ENCODE measurements at regions not wholly inside any gene's neighbourhood (a gene's known extent, or its start where the extent isn't known, plus 50 kb on each side); places are given as distances from the start of the nearest gene placed in this dataset.

DNA sequence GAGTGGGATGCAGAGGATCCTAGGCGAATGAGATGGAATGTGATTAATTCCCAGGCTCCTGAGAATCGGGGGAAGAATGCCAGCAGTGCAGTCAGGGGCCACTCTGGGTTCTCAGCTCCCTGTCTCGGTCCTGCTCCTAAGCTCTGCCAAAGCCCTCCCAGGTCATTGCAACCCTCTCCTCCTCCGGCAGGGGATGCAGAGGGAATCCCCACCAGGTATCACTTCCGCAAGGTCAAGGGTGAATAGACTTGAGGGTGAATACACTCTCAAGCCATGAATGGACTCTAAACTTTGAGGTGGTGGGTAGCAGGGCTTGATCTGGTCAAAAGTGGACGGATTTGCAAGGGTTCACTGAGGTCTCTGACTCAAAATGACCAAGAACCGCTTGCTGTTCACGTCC, 139.3 kb upstream of the MXRA5 start:
- Histone ChIP-seq H4K20me1 (replicated peaks; ENCODE audit: control insufficient read depth, extremely low read depth, insufficient read depth, low read length) (no peaks in the 10 kb centered on the region), H3K4me1 (ENCODE audit: control insufficient read depth, extremely low read depth, insufficient read depth, low read length) (no peaks in the 10 kb centered on the region), H3K4me3 (replicated peaks in 1 of 3; ENCODE audit: insufficient read depth in 1 of 3, low read depth in 1 of 3, low read length in 3 of 3) (no peak overlapping the region), H2AFZ (ENCODE audit: low read depth, low read length) (no peak overlapping the region), H3K27me3 (ENCODE audit: control insufficient read depth in 2 of 2, insufficient read depth in 2 of 2, low read length in 2 of 2) (no peaks in the 10 kb centered on the region), H3K79me2 (ENCODE audit: control insufficient read depth, insufficient read depth, low read length) (no peaks in the 10 kb centered on the region), H3K36me3 (ENCODE audit: control insufficient read depth in 2 of 2, extremely low read depth in 1 of 2, insufficient read depth in 2 of 2, low read length in 2 of 2) (no peaks in the 10 kb centered on the region), H3K27ac (ENCODE audit: insufficient read depth, low read depth, low read length) (no peak overlapping the region), H3K9ac (replicated peaks; ENCODE audit: extremely low read depth, insufficient read depth, low read length) (no peak overlapping the region), H3K9me1 (replicated peaks; ENCODE audit: control insufficient read depth, extremely low read depth, insufficient read depth, low read length) (no peaks in the 10 kb centered on the region), H3K4me2 (ENCODE audit: insufficient read depth, low read length) (no peak overlapping the region), H3K9me3 (replicated peaks; ENCODE audit: control insufficient read depth, insufficient read depth, low read length) (no peaks in the 10 kb centered on the region)
- no peak for DNase-seq (ENCODE audit: low read depth, low spot score)
- dilution Hi-C loops (cut with MboI; ENCODE audit: extremely low pct_ligation_motif_present, low sequenced_read_pairs) (no loop called here), intact Hi-C loops (cut with micrococcal nuclease) (no loop called here)
- ChIA-PET POLR2A (no interaction called here), CTCF (no interaction called here)
- no TSS peak for BruUV-seq (replicated peaks)
- TF ChIP-seq POLR2AphosphoS5 (IDR thresholded peaks at IDR 0.05; ENCODE audit: insufficient read depth, low read depth, low read length) (no peak), MYC (IDR thresholded peaks at IDR 0.05; ENCODE audit: low read depth, low read length) (no peak), EZH2 (IDR thresholded peaks at IDR 0.05; ENCODE audit: borderline replicate concordance, low read depth, low read length, severe bottlenecking) (no peak), POLR2A (IDR thresholded peaks at IDR 0.05; ENCODE audit: low read depth, low read length) (no peak), FOS (IDR thresholded peaks at IDR 0.05; ENCODE audit: borderline replicate concordance, insufficient read depth, low read length) (no peak), JUN (IDR thresholded peaks at IDR 0.05; ENCODE audit: borderline replicate concordance, insufficient read depth, insufficient read length, low read depth) (no peak), GATA2 (IDR thresholded peaks at IDR 0.05; ENCODE audit: insufficient read depth, insufficient read length, low read depth, low read length) (no peak)
- TF ChIP-seq, protein P1, sequence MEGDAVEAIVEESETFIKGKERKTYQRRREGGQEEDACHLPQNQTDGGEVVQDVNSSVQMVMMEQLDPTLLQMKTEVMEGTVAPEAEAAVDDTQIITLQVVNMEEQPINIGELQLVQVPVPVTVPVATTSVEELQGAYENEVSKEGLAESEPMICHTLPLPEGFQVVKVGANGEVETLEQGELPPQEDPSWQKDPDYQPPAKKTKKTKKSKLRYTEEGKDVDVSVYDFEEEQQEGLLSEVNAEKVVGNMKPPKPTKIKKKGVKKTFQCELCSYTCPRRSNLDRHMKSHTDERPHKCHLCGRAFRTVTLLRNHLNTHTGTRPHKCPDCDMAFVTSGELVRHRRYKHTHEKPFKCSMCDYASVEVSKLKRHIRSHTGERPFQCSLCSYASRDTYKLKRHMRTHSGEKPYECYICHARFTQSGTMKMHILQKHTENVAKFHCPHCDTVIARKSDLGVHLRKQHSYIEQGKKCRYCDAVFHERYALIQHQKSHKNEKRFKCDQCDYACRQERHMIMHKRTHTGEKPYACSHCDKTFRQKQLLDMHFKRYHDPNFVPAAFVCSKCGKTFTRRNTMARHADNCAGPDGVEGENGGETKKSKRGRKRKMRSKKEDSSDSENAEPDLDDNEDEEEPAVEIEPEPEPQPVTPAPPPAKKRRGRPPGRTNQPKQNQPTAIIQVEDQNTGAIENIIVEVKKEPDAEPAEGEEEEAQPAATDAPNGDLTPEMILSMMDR (IDR thresholded peaks at IDR 0.05; ENCODE audit: extremely low read depth in 1 of 2, insufficient read depth in 1 of 2, low read depth in 1 of 2, low read length in 2 of 2): no peak
- TF ChIP-seq, protein P2, sequence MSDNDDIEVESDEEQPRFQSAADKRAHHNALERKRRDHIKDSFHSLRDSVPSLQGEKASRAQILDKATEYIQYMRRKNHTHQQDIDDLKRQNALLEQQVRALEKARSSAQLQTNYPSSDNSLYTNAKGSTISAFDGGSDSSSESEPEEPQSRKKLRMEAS (IDR thresholded peaks at IDR 0.05; ENCODE audit: insufficient read depth, insufficient read length): no peak
- FAIRE-seq: no peak
